Hematopoietic multipotent progenitor cell treated with erythropoietin and hydrocortisone succinate and interleukin-3 and kit ligand, for 6 days (in vitro differentiated cells): ENCODE measurements at regions not wholly inside any gene's neighbourhood (a gene's known extent, or its start where the extent isn't known, plus 50 kb on each side); places are given as distances from the start of the nearest gene placed in this dataset.
A peak's percentile ranks its signal among the peaks of the same experiment; 100 is the strongest.

Experiments used
- DNase-seq: peaks from one replicate; pipeline ENCODE4 v3.0.0-alpha.2; 2015

DNA sequence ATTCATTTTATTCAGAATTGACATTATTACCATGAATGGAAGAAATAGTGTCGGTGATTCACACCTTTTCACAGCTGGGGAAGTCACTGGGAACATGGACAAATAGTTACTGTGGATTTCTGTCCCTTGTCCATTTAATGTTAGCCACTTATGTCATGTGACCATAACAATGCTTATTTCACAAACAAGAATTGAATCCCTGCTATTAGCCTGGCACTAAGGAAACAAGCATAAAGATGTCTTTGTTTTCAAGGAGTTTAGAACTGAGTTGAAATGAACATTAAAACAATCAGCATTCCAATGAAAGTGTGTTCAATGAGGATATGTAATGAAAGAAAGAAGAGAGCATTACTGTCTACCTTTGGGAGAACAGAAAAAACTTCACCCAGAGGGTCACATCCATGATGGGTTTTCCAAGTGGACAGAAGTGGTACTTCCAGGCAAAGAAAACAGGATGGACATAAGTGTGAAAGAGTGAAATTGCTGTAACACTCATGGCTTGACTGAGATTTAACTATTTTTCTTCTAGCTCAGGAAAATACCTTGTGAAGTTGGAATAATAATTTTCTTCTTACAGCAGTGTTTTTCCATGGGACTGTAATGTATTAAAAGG lies 324.5 kb upstream of the UBE2E3 start:
- DNase-seq, result no peak

GRCh38 chr2:180655393-180655792 lies 325.0 kb upstream of the UBE2E3 start:
- DNase-seq, result no peak

DNA sequence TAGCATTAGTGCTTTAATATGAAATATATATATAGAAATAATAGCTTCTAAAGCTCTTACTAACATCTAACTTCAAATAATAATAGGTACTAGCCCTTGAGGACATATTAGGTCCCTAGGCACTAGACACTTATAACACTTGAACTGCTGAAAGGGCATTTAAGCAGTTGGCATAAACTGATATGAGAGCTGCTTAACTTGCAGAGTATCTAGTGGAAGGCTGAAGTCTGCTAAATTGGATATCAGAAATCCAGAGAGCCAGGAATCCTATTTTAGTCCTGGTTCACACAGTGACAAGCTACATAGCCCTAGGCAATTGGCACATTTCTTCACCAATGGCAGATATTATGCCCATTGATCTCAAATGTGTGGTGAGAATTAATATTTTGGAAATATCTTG lies 326.9 kb upstream of the UBE2E3 start:
- no peak for DNase-seq

DNA sequence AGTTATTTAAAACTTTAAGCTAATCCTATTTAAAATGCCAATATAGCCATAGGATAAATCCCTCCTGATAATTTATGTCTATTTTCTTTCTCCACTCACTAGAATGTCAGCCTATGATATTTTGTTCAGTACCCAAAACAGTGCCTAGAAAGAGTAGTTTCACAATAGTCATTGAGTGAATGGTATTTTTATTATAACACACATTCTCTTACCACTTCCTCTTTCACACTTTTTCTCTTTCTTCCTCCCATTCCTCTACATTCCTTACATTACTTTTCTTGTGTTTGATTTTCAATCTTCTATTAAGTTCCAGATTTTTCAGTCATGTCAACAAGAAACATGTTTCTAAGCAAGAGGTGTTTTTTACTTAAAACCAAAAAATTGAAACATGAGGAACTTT lies 327.6 kb upstream of the UBE2E3 start:
- no peak for DNase-seq

DNA sequence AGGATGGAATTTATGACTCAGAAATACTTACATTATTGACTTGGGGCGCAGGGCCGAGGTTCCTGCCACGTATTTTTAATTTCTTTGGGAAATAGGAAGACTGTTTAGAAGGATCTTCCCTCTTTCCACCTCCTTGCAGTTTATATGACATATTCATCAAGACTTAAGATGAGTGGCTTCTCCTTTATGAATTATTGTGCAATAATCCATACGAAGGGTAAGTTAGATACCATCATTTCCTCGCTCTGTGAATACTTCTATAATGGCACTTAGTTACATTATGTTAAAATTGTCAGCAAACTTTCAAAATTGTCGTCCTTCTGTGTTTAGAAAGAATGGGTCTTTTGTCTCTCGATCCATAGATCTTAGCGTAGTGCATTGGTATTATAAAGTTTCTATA lies 328.8 kb upstream of the UBE2E3 start:
- no peak for DNase-seq

DNA sequence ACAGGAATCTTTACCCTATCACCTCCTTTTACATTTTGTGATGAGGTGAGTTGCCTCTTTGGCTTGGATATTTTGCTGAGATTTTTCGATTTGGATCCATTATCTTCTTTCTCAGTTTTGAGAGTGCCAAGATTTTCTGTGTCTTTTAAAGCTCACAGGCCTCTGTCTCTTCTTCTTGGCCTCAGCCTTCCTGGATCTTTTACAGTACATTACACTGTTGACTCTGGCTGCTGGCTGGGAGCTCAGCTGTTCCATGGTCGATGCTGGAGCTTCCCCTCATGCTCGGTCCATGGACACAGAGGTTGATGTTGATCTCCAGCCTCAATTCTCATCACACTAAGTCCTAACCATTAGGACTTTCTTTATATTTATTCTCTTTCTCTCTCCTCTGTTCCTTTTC lies 332.8 kb upstream of the UBE2E3 start:
- no peak for DNase-seq

GRCh38 chr2:180647221-180647620 lies 333.2 kb upstream of the UBE2E3 start:
- DNase-seq, result no peak

DNA sequence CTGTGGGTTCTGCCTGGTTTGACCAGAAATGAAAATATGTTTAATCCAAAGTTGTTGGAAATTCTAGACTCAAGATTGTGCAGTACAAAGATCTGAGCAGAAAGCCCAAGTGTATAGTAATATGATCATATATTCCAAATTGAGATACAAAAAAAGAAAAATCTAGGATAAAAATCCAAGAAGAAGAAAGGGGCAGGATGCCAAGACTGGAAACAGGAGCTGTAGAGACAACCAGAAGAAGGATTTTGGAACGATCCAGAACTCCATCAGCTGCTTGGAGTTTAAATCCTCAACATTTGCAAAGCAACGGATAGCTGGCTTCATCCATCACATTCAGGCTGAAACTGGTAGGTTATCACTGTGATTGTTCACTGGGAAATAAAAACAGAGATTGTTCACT lies 333.6 kb upstream of the UBE2E3 start:
- DNase-seq, result no peak

- DNase-seq, result no peak
Measured at GRCh38 chr2:180644709-180645108, 335.7 kb upstream of the UBE2E3 start.

GRCh38 chr2:180630756-180631155 lies 349.6 kb upstream of the UBE2E3 start:
- DNase-seq, result no peak

GRCh38 chr2:180625006-180625844 lies 355.2 kb upstream of the UBE2E3 start:
- DNase-seq, result no peak

DNA sequence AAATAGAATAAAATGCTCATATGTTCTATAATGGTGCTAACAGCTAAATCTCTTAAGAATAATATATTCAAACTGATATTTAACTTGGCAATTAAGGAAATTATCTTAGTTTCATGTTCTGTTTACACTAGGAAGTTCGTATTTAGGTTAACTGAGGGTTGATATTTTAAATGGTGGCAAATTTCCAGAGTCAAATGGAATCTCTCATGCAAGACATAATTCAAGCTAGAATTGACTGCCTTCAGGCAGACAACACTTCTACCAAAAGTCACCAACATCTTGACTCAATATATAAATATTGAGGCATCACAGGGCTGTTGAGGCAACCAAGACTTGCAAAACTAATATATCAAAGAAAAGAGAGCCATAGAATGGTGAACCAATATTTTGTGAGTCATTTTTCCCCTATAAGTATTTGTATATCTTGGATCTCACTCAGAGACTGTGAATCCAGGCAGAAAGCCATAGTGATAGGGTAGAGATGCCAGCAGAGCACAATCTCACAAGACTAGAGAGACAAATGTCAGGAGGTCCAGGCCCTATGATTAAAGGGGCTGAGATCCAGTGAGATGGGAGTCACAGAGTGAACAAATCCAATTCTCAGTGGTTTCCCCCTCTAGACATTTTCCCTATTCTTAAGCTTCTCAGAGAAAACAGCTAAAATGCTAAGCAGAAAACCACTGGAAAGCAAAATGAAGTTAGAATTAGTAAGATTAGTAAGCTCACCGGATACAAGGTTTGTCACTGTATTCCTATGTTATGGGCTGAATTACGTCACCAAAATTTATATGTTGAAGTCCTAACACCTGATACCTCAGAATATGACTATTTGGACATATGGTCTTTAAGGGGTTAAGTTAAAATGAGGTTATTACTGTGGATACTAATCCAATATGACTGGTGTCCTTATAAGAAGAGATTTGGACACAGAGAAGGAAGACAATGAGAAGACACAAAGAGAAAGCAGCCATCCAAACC lies 358.2 kb upstream of the UBE2E3 start:
- no peak for DNase-seq

DNA sequence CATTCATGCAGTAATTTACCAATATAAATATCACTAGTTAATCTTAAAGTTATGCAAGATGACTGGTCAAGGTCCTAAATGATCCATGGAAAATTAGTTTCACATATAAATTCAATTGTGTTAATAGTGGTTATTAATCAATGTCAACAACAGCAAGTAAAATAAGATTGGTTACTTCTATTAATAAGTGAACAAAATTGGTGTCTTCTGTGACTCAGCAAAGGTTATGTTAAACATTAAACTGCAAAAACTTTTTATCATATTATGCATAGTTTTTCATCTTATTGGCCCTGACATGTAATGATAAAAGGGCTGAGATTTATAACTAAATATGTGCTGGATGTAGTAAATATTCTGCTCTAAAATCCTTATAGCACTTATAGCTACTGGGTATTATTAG lies 359.0 kb upstream of the UBE2E3 start:
- no peak for DNase-seq

- no peak for DNase-seq
Measured at GRCh38 chr2:180618570-180618969, 361.8 kb upstream of the UBE2E3 start.

- DNase-seq, result no peak
Measured at GRCh38 chr2:180614776-180615175, 365.6 kb upstream of the UBE2E3 start.

DNA sequence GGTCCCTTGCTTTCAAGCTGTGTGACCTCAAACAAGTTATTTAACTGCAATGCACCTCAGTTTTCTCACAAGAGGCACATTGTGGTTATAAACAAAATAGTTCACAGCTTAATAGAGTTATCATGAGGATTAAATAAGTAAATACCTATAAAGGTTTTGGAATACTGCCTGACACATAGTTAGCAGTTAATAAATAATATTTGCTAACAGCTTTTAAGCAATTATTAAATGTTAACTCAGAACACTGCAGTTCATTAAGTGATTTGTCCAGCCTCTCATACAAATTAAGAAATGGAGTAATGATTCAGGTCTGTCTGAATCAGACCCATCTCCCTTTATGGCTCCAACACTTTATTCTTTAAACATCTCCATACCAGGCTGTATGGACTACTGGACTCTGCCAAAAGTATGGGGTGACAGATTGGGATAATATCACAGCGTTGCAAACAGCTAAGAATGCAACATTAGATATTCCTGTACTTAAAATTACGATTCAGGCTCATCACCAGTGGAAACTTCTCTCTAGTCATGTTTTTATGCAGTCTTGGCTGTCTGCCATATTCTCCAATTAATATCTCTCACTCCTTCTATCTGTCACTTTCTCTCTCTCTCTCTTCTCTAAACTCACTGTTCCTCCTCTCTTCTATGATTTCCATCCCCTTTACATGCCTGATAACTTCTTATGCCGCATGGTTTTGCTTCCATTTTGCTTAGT lies 370.6 kb upstream of the UBE2E3 start:
- no peak for DNase-seq

DNA sequence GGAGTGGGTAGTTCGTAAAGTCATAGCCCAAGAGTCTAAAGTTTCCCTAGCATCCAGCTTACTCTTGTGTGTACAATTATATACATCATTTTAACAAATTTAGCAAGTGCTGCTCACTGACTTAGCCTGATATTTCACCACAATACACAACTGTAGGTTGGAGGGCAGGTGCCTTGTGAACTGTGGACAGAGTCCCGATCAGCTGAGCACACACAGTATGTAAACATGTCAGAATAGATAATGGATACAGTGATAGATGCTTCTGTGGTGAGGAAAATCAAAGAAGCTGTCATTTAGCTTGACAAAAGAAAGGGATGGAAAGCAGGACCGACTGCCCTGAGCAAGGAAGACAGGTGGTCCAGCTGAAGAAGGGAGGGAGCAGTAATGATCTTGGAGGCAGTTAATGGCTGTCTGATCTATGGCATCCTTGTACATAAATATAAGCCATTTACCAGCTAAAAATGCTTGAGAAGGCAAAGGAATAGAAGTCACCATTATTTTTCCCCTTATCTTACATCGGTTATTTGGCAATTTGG lies 372.8 kb upstream of the UBE2E3 start:
- no peak for DNase-seq

GRCh38 chr2:180604077-180604476 lies 376.3 kb upstream of the UBE2E3 start:
- peak; percentile 36 for DNase-seq

- DNase-seq, result no peak
Measured at GRCh38 chr2:180601016-180601415, 379.4 kb upstream of the UBE2E3 start.

DNA sequence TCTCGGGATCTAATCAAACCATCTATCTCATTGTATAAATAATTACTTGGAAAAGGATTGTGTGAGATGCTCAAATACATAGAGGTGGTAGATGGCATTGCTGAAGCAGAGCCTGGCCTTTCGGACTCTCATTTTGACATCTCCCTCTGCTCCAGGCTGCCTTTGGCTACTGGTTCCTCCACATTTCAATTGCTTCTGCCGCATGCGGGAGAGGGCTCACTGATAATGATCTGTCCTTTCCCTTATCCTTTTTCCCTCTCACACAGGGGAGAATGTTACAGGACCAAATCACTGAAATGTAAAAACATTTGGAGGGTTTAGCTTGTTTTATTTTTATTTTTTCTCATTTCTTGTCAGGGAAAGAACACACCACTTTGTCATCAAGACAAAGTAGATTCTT lies 380.6 kb upstream of the UBE2E3 start:
- DNase-seq, result no peak

DNA sequence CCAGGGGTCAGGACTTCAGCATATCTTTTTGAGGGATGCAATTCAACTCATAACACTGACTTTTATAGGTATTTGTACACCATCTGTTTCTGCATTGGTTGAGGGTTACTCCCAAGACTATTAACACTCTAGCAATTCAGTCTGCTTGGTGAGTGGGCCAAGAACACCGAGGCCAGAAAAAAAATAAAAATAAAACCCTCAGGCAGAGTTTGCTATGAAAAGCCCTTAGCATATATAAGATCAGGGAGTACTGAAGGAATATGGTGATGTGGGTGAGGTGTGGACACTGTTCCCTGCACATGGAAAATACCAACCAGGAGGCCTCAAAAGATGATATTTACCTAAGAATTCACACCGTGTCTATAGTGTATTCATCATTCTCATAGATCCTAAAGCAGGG lies 383.2 kb upstream of the UBE2E3 start:
- no peak for DNase-seq

- DNase-seq, result no peak
Measured at GRCh38 chr2:180596453-180596852, 384.0 kb upstream of the UBE2E3 start.

DNA sequence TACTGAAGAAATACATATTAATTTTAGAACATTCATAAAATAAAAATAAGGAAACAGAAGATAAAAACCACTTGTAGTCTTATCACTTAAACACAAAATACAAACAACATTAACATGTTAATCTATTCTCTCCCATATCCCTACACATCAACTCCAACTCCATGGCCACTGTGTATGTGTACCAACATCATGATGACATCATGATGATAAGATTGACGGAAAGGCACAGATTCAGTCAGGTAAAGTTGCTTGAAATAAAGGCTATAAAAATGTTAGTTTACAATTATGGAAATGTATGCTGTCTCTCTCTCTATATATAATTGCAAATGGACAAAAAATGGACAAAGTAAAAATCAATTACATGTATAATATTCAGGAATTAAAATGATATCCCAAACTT lies 388.5 kb upstream of the UBE2E3 start:
- no peak for DNase-seq
